NCI-H82 treated with DMSO at 0.1 percent for 48 hours (cell line): ENCODE measurements at regions not wholly inside any gene's neighbourhood (a gene's known extent, or its start where the extent isn't known, plus 50 kb on each side); places are given as distances from the start of the nearest gene placed in this dataset.

ENCODE experiments used
- DNase-seq: peaks from one replicate; lab custom pipeline; 2025; ENCODE audit not compliant: unreplicated experiment; lab: John Stamatoyannopoulos, UW

DNA sequence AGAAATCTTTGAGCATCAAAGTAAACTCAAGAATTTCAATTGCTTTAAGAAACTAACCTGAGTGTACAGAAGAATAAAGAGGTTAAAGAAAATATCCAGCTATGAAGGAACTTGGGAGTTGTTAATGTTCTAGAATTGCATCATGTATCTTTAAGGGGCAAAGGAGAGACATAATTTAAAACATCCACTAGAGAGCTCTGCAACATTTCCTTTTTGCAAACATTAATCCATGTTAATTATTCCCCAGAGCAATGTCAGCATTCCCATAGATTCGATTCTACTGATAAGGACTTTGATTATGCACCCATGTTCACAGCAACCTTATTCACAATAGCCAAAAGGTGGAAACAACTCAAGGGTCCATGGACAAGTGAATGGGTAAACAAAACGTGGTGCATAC is 80.2 kb upstream of the SORBS2 start:
- no peak for DNase-seq

DNA sequence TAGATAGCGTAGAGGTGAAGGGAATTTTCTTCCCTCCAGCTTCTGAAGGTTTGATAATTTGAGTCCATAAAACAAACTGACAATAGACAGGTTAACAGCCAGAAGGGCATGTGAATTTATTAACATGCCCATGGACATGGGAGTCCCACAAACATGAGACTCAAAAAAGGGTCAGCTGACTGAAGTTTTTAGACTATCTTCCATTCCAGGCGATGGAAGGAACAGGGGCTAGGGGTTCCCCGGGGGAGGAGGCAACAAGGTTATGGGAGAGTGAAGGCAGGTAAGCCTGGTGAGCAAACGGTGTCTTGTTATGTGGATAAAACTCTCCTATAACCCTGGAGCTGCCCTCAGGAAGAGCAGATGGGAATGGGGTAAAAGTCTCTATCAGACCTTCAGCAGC is 81.5 kb upstream of the SORBS2 start:
- no peak for DNase-seq

DNA sequence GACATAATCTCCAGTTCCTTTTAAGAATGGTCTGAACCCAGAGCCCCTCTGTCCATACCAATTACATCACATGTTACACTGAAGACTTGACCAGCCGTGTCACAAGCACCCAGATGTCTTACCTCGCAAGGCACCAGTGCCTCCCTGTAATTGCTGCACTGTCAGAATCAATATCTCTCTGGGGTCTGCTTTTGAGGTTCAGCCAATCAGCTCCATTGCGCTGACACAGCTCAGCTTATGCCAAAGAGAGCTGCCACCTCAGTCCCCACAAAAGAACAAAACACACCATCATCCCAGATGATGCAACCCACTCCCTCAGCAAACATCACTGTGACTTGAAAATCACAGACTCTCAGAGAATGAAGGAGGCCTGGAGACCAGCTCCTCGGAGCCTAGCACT is 82.5 kb upstream of the SORBS2 start:
- no peak for DNase-seq

DNA sequence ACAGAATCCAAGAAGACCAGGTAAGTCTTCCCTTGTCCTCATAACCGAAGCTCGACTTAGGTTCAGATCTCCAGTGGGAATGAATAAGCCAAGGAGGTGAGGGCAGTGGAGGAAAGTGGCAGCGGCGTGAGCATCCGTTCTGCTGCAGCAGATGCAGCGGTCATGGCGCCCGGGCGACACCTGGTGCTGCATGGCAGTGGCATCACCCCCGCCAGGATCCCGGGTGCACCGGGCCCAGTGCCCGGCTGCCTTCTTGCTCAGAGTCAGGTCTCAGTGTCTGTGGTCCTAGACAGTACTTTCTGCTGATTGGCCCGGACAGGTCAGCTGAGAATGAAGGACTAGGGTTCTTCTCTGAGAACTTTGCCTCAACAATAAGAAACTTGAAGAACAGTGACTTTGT is 83.4 kb upstream of the SORBS2 start:
- no peak for DNase-seq

GRCh38 chr4:185895866-185896265 is 83.9 kb upstream of the SORBS2 start:
- DNase-seq = no peak

GRCh38 chr4:185896817-185897488 is 85.0 kb upstream of the SORBS2 start:
- DNase-seq = no peak

DNA sequence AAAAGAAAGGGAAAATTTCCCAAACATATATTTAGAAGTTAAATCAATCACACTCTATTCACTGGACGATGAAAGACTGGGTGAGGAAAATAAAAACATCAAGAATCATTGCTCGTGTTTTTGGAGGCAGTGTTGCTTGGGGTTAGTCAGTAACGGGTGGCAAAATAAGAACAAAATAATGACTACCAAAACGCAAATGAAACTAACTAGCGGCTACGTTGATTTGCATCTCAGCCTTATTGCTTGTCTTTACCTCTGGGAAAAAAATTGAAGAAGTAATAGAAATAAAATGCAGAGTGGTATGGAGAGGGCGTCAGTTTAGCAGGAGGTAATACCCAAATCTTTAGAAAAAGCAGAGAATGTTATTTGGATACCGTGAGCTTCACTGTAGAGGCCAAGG is 86.4 kb upstream of the SORBS2 start:
- DNase-seq = no peak

GRCh38 chr4:185899833-185900232 is 87.8 kb upstream of the SORBS2 start:
- no peak for DNase-seq

- no peak for DNase-seq
Measured at GRCh38 chr4:185902654-185903053, 90.7 kb upstream of the SORBS2 start.

GRCh38 chr4:185903205-185903604 is 91.2 kb upstream of the SORBS2 start:
- DNase-seq = no peak

GRCh38 chr4:185904381-185904780 is 92.4 kb upstream of the SORBS2 start:
- no peak for DNase-seq

DNA sequence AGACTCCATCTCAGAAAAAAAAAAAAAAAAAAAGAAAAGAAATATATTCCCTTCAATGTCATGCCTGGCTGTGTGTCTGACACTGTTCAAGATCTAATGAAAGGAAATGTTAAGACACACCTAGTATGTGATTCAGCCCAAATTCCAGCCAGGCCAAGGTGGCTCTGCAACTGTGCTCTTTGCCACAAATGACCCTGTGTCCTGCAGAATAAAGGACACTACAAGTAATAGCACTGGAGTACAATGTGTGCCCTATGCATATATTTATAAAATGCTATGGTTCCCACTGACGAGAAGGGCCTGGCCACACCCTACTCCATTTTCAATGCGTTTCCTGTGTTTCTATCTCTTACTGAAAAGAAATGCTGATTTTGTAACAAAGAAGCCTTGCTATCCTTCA is 98.0 kb upstream of the SORBS2 start:
- no peak for DNase-seq

- no peak for DNase-seq
Measured at GRCh38 chr4:185911556-185912064, 99.6 kb upstream of the SORBS2 start.

GRCh38 chr4:185912779-185913178 is 100.8 kb upstream of the SORBS2 start:
- DNase-seq = no peak

GRCh38 chr4:185914583-185915199 is 102.7 kb upstream of the SORBS2 start:
- no peak for DNase-seq

GRCh38 chr4:185915271-185915670 is 103.3 kb upstream of the SORBS2 start:
- no peak for DNase-seq

- no peak for DNase-seq
Measured at GRCh38 chr4:185915817-185916216, 103.8 kb upstream of the SORBS2 start.

GRCh38 chr4:185916231-185916630 is 104.2 kb upstream of the SORBS2 start:
- no peak for DNase-seq

DNA sequence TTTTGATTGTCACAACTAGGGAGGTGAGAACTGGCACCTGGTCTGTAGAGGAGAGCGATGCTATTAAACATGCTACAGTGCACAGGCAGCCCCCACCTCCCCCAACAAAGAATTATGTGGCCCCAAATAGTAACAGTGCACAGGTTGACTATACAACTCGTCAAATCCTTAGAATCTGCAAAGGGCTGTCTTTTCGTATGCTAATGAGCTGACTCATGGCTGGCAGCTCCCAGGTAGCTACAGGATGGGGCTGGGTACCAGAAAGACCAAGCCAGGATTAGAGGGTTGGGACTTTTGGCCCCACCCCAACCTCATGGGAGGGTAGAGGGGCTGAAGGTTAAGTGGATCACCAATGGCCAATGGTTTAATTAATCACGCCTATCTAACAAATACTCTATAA is 104.7 kb upstream of the SORBS2 start:
- DNase-seq = no peak

GRCh38 chr4:185919107-185919506 is 107.1 kb upstream of the SORBS2 start:
- no peak for DNase-seq

- DNase-seq = no peak
Measured at GRCh38 chr4:185920171-185920570, 108.2 kb upstream of the SORBS2 start.

- DNase-seq = peak; percentile 28
Measured at GRCh38 chr4:185920691-185921260, 108.8 kb upstream of the SORBS2 start.
